ENCODE measurements at regions not wholly inside any gene's neighbourhood (a gene's known extent, or its start where the extent isn't known, plus 50 kb on each side); places are given as distances from the start of the nearest gene placed in this dataset.

DNA sequence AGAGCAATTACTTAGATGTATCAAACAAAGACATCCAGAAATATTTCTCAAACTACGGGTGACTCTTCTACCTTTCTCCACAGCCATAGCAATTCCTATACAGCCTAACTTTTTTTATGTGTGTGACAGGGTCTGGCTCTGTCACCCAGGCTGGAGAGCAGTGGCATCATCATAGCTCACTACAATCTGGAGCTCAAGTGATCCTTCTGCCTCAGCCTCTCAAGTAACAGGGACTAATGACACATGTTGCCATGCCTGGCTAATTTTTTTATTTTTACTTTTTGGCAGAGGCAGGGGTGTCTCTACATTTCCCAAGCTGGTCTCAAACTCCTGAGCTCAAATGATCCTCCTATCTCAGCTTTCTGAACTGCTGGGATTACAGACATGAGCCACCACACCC lies 328.9 kb upstream of the NT5C1B start:
- TF ChIP-seq POLR2A (IDR thresholded peaks at IDR 0.05) (no peak), CTCF (IDR thresholded peaks at IDR 0.05 in 4 of 5, conservative IDR thresholded peaks at IDR 0.05 in 1 of 5) (no peak)
